Caco-2 (cell line): ENCODE measurements at regions not wholly inside any gene's neighbourhood (a gene's known extent, or its start where the extent isn't known, plus 50 kb on each side); places are given as distances from the start of the nearest gene placed in this dataset.
A peak's percentile ranks its signal among the peaks of the same experiment; 100 is the strongest.

Experiments
- BruUV-seq: library from RNA; stranded (reverse); fragments of 400-500 nt; replicated peaks from 2 replicates; lab custom pipeline; 2021; lab: Mats Ljungman, UMichigan
- CTCF ChIA-PET: fragments of 300-600 bp; sonication (Branson Sonifier 250); formaldehyde crosslinking; loops from one replicate; lab custom pipeline; 2022; ENCODE audit warnings: antibody characterized with exemption; lab: Charles Lee
- POLR2A ChIA-PET: fragments of 300-600 bp; sonication (Branson Sonifier 250); formaldehyde crosslinking; loops from one replicate; lab custom pipeline; 2022; ENCODE audit warnings: antibody characterized with exemption; lab: Charles Lee
- DNase-seq, 2 experiments: peaks; one replicate each; pipeline versions ENCODE4 v3.0.0 to v3.0.0-alpha.2; 2020 to 2022
- H3K27me3 ChIP-seq: replicated peaks from 2 replicates; pipeline ENCODE4 v1.6.0; 2011; ENCODE audit warnings: low read length; ENCODE audit not compliant: control insufficient read depth, insufficient read depth
- H3K36me3 ChIP-seq: 2 replicates; pipeline ENCODE4 v1.5.1; 2011; ENCODE audit warnings: low read length; ENCODE audit not compliant: control insufficient read depth, insufficient read depth
- H3K4me1 ChIP-seq: fragments of 250-450 bp; sonication (Bioruptor Pico); 2 replicates; pipeline ENCODE4 v1.5.1; 2020; ENCODE audit warnings: mild to moderate bottlenecking
- H3K4me3 ChIP-seq: 2 replicates; pipeline ENCODE4 v1.5.1; 2011; ENCODE audit warnings: low read depth, mild to moderate bottlenecking, control low read depth, low read length
- H3K9me3 ChIP-seq: fragments of 250-450 bp; sonication (Bioruptor Pico); 2 replicates; pipeline ENCODE4 v1.5.1; 2020; ENCODE audit warnings: mild to moderate bottlenecking, moderate library complexity
- H3K27ac Mint-ChIP-seq: one replicate; pipeline ENCODE4 v1.8.0; 2022; ENCODE audit warnings: mixed read lengths; ENCODE audit not compliant: unreplicated experiment
- H3K27me3 Mint-ChIP-seq: one replicate; pipeline ENCODE4 v1.8.0; 2022; ENCODE audit warnings: mixed read lengths; ENCODE audit not compliant: insufficient read depth, unreplicated experiment
- H3K36me3 Mint-ChIP-seq: one replicate; pipeline ENCODE4 v1.8.0; 2022; ENCODE audit warnings: mild to moderate bottlenecking, mixed read lengths; ENCODE audit not compliant: insufficient read depth, unreplicated experiment
- H3K4me1 Mint-ChIP-seq: one replicate; pipeline ENCODE4 v1.8.0; 2022; ENCODE audit warnings: low read depth, mixed read lengths; ENCODE audit not compliant: unreplicated experiment
- H3K4me3 Mint-ChIP-seq: one replicate; pipeline ENCODE4 v1.8.0; 2022; ENCODE audit warnings: mild to moderate bottlenecking, moderate library complexity, mixed read lengths; ENCODE audit not compliant: unreplicated experiment
- H3K9me3 Mint-ChIP-seq: one replicate; pipeline ENCODE4 v1.8.0; 2022; ENCODE audit warnings: mixed read lengths; ENCODE audit not compliant: unreplicated experiment
- CTCF ChIP-seq, 2 experiments: fragments of 200-600 bp in 1 of 2; IDR thresholded peaks; 1 replicate in 1 of 2; 2 replicates in 1 of 2; pipeline versions ENCODE4 v1.5.1 to v1.8.0; 2011 to 2022; ENCODE audit warnings: antibody characterized with exemption in 1 of 2, control low read depth in 1 of 2, inconsistent platforms in 1 of 2, low read depth in 1 of 2, low read length in 1 of 2, mild to moderate bottlenecking in 1 of 2, moderate library complexity in 1 of 2; ENCODE audit not compliant: insufficient read depth in 1 of 2, severe bottlenecking in 1 of 2, unreplicated experiment in 1 of 2
- intact Hi-C: fragments of 100-400 bp; cut with micrococcal nuclease; formaldehyde crosslinking; loops from one replicate; pipeline ENCODE4 v1.10.0; 2022; ENCODE audit not compliant: unreplicated experiment

GRCh38 chr5:130955041-130955440, 210.0 kb downstream of the HINT1 start:
- TF ChIP-seq CTCF (IDR thresholded peaks at IDR 0.05; ENCODE audit: insufficient read depth in 1 of 2, low read depth in 1 of 2, low read length in 1 of 2, severe bottlenecking in 1 of 2, unreplicated experiment in 1 of 2) = no peak
- peaks cover 2% of the 10 kb centered on the region; the same call in 1 of the 2 replicates for H3K9me3 ChIP-seq
- H3K36me3 Mint-ChIP-seq = peaks cover 5% of the 10 kb centered on the region
- BruUV-seq = no TSS peak
- H3K27ac Mint-ChIP-seq = peak overlapping the region; percentile 51
- H3K4me1 ChIP-seq = peaks cover 21% of the 10 kb centered on the region
- peak overlapping the region; percentile 10 for H3K4me3 Mint-ChIP-seq
- POLR2A ChIA-PET = no interaction called here
- DNase-seq = no peak
- CTCF ChIA-PET = no interaction called here
- H3K4me3 ChIP-seq = no peak overlapping the region
- no peaks in the 10 kb centered on the region for H3K27me3 Mint-ChIP-seq
- H3K36me3 ChIP-seq = no peaks in the 10 kb centered on the region
- intact Hi-C loops = loop anchor here (5.0 kb wide), 1 partner anchor 68 kb away; no protein-coding TSS in a partner anchor
- peaks cover 15% of the 10 kb centered on the region for H3K4me1 Mint-ChIP-seq
- H3K9me3 Mint-ChIP-seq = peaks cover 23% of the 10 kb centered on the region
- H3K27me3 ChIP-seq = no peaks in the 10 kb centered on the region

- no peaks in the 10 kb centered on the region for H3K36me3 ChIP-seq
- H3K4me3 ChIP-seq = no peak overlapping the region
- Mint-ChIP-seq H3K36me3 (peaks cover 5% of the 10 kb centered on the region), H3K9me3 (peaks cover 23% of the 10 kb centered on the region), H3K27ac (peak overlapping the region; percentile 51), H3K4me1 (peaks cover 15% of the 10 kb centered on the region), H3K4me3 (peak overlapping the region; percentile 10), H3K27me3 (no peaks in the 10 kb centered on the region)
- TF ChIP-seq CTCF (IDR thresholded peaks at IDR 0.05; ENCODE audit: insufficient read depth in 1 of 2, low read depth in 1 of 2, low read length in 1 of 2, severe bottlenecking in 1 of 2, unreplicated experiment in 1 of 2) = no peak
- BruUV-seq = no TSS peak
- POLR2A ChIA-PET = no interaction called here
- H3K27me3 ChIP-seq = no peaks in the 10 kb centered on the region
- peaks cover 2% of the 10 kb centered on the region; the same call in 1 of the 2 replicates for H3K9me3 ChIP-seq
- peaks cover 21% of the 10 kb centered on the region for H3K4me1 ChIP-seq
- CTCF ChIA-PET = no interaction called here
- intact Hi-C loops = loop anchor here (1.0 to 5.0 kb wide), 4 partner anchors 15 to 637 kb away; no protein-coding TSS in a partner anchor
- peak in 1 of 2 experiments; percentile 21 for DNase-seq
These were observed 210.7 kb downstream of the HINT1 start for GRCh38 chr5:130954336-130954735.

- TF ChIP-seq CTCF (IDR thresholded peaks at IDR 0.05; ENCODE audit: insufficient read depth in 1 of 2, low read depth in 1 of 2, low read length in 1 of 2, severe bottlenecking in 1 of 2, unreplicated experiment in 1 of 2) = no peak
- Histone ChIP-seq H3K9me3 (no peaks in the 10 kb centered on the region), H3K4me3 (no peak overlapping the region), H3K36me3 (no peaks in the 10 kb centered on the region), H3K4me1 (peaks cover 14% of the 10 kb centered on the region), H3K27me3 (no peaks in the 10 kb centered on the region)
- no peaks in the 10 kb centered on the region for H3K9me3 Mint-ChIP-seq
- H3K36me3 Mint-ChIP-seq = no peaks in the 10 kb centered on the region
- no TSS peak for BruUV-seq
- H3K4me3 Mint-ChIP-seq = no peak overlapping the region
- H3K27me3 Mint-ChIP-seq = no peaks in the 10 kb centered on the region
- POLR2A ChIA-PET = no interaction called here
- no peak for DNase-seq
- CTCF ChIA-PET = no interaction called here
- H3K27ac Mint-ChIP-seq = no peak overlapping the region
- intact Hi-C loops = loop anchor here (1.0 kb wide), 1 partner anchor 15 kb away; no protein-coding TSS in a partner anchor
- H3K4me1 Mint-ChIP-seq = peaks cover 14% of the 10 kb centered on the region
These were observed 226.0 kb downstream of the HINT1 start for GRCh38 chr5:130939059-130939458.
